ENCODE measurements at regions not wholly inside any gene's neighbourhood (a gene's known extent, or its start where the extent isn't known, plus 50 kb on each side); places are given as distances from the start of the nearest gene placed in this dataset.

- Histone ChIP-seq H3K4me1 (ENCODE audit: control insufficient read depth, insufficient read depth, low read length) (no peaks in the 10 kb centered on the region), H3K36me3 (ENCODE audit: control insufficient read depth, insufficient read depth, low read length) (no peaks in the 10 kb centered on the region), H3K27me3 (ENCODE audit: control insufficient read depth, insufficient read depth, low read length) (no peaks in the 10 kb centered on the region), H3K27ac (ENCODE audit: low read depth, low read length) (no peak overlapping the region), H3K4me3 (ENCODE audit: low read length) (no peak overlapping the region), H3K9ac (ENCODE audit: low read length) (no peak overlapping the region)
These were observed 170.7 kb upstream of the PPP2R2D start for GRCh38 chr10:131729938-131730660.

DNA sequence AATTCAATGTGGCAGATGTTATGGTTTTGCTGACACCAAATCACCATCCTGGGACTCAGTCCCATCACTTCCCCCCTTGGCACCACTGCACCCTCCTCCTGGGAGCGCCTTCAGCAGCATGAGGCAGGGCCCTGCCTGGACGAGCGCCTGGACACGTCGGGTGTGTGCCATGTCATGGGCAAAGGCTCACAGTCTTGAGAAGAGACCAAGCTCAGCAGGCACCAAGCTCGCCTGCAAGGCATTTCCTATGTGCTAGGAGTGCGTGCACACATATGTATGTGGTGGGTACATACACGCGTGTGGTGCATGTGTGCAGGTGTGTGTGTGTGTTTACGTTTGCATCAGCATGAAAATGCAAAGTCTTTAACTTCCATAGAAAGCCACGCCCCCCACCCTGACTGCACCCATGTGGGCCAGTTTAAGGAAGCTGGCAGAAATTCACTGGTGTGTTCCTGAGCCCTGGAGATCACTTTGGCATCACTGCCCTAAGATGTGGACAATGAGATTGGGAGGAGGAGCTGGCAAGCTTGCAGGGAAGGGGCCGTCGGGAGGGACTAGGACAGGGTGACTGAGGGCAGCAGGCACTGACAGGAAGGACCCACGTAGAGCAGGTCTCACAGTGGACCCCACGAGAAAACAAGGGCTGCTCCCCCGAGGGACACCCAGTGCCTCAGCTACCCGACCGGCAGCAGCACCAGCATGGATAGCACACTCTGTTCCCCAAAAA lies 169.9 kb upstream of the PPP2R2D start:
- H3K27me3 ChIP-seq (ENCODE audit: control insufficient read depth, insufficient read depth, low read length), result no peaks in the 10 kb centered on the region
- no peaks in the 10 kb centered on the region for H3K4me1 ChIP-seq (ENCODE audit: control insufficient read depth, insufficient read depth, low read length)
- H3K36me3 ChIP-seq (ENCODE audit: control insufficient read depth, insufficient read depth, low read length), result no peaks in the 10 kb centered on the region
- H3K4me3 ChIP-seq (ENCODE audit: low read length), result no peak overlapping the region
- H3K27ac ChIP-seq (ENCODE audit: low read depth, low read length), result no peak overlapping the region
- H3K9ac ChIP-seq (ENCODE audit: low read length), result no peak overlapping the region

DNA sequence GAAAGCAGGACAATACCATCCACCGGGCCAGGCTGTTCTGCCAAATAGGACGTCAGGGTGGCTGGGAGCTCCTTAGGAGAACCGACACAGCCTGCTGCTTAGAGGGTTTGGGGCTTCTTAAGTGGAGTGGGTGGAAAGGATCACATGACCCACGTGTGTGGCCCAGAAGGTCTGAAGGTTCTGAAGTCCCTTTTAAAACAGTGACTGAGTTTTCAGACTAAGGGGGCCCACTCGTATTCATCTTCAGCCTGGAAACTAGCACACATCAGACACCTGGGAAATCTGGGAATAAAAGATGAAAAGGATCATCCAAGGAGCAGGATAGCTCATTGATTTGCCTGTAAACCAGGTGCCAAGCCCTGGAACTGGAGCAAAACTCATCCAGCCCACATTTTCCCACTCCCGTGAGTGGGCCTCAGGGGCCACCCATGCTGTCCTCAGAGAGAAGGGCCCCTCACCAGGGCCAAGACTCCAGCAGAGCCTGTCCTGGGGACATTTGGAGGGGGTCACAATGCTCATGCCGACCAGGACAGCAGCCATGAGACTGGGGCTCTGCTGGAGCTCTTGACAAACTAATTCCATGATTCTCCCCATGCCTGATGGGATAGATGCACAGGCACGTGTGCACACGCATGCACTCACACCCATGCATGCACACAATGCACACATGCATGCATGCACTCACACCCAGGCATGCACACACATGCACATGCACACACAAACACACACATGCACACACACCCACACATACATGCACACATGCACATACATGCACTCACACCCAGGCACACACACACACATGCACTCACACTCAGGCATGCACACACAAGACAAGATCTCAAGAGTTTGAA lies 168.8 kb upstream of the PPP2R2D start:
- H3K36me3 ChIP-seq (ENCODE audit: control insufficient read depth, insufficient read depth, low read length), result no peaks in the 10 kb centered on the region
- H3K4me3 ChIP-seq (ENCODE audit: low read length), result no peak overlapping the region
- H3K27ac ChIP-seq (ENCODE audit: low read depth, low read length), result no peak overlapping the region
- no peaks in the 10 kb centered on the region for H3K4me1 ChIP-seq (ENCODE audit: control insufficient read depth, insufficient read depth, low read length)
- H3K9ac ChIP-seq (ENCODE audit: low read length), result no peak overlapping the region
- H3K27me3 ChIP-seq (ENCODE audit: control insufficient read depth, insufficient read depth, low read length), result no peaks in the 10 kb centered on the region

- H3K9ac ChIP-seq (ENCODE audit: low read length), result no peak overlapping the region
- H3K36me3 ChIP-seq (ENCODE audit: control insufficient read depth, insufficient read depth, low read length), result no peaks in the 10 kb centered on the region
- no peaks in the 10 kb centered on the region for H3K27me3 ChIP-seq (ENCODE audit: control insufficient read depth, insufficient read depth, low read length)
- no peak overlapping the region for H3K4me3 ChIP-seq (ENCODE audit: low read length)
- no peaks in the 10 kb centered on the region for H3K4me1 ChIP-seq (ENCODE audit: control insufficient read depth, insufficient read depth, low read length)
- H3K27ac ChIP-seq (ENCODE audit: low read depth, low read length), result no peak overlapping the region
These were observed 168.1 kb upstream of the PPP2R2D start for GRCh38 chr10:131732631-131733127.

- Histone ChIP-seq H3K4me3 (ENCODE audit: low read length) (no peak overlapping the region), H3K27ac (ENCODE audit: low read depth, low read length) (no peak overlapping the region), H3K36me3 (ENCODE audit: control insufficient read depth, insufficient read depth, low read length) (no peaks in the 10 kb centered on the region), H3K9ac (ENCODE audit: low read length) (no peak overlapping the region), H3K4me1 (ENCODE audit: control insufficient read depth, insufficient read depth, low read length) (no peaks in the 10 kb centered on the region), H3K27me3 (ENCODE audit: control insufficient read depth, insufficient read depth, low read length) (no peaks in the 10 kb centered on the region)
These were observed 167.2 kb upstream of the PPP2R2D start for GRCh38 chr10:131733596-131733995.

GRCh38 chr10:131735577-131735976 lies 165.2 kb upstream of the PPP2R2D start:
- Histone ChIP-seq H3K27me3 (ENCODE audit: control insufficient read depth, insufficient read depth, low read length) (no peaks in the 10 kb centered on the region), H3K9ac (ENCODE audit: low read length) (no peak overlapping the region), H3K4me1 (ENCODE audit: control insufficient read depth, insufficient read depth, low read length) (no peaks in the 10 kb centered on the region), H3K36me3 (ENCODE audit: control insufficient read depth, insufficient read depth, low read length) (no peaks in the 10 kb centered on the region), H3K27ac (ENCODE audit: low read depth, low read length) (no peak overlapping the region), H3K4me3 (ENCODE audit: low read length) (no peak overlapping the region)

GRCh38 chr10:131736321-131736980 lies 164.4 kb upstream of the PPP2R2D start:
- Histone ChIP-seq H3K4me1 (ENCODE audit: control insufficient read depth, insufficient read depth, low read length) (no peaks in the 10 kb centered on the region), H3K9ac (ENCODE audit: low read length) (no peak overlapping the region), H3K4me3 (ENCODE audit: low read length) (no peak overlapping the region), H3K27ac (ENCODE audit: low read depth, low read length) (no peak overlapping the region), H3K36me3 (ENCODE audit: control insufficient read depth, insufficient read depth, low read length) (no peaks in the 10 kb centered on the region), H3K27me3 (ENCODE audit: control insufficient read depth, insufficient read depth, low read length) (no peaks in the 10 kb centered on the region)

DNA sequence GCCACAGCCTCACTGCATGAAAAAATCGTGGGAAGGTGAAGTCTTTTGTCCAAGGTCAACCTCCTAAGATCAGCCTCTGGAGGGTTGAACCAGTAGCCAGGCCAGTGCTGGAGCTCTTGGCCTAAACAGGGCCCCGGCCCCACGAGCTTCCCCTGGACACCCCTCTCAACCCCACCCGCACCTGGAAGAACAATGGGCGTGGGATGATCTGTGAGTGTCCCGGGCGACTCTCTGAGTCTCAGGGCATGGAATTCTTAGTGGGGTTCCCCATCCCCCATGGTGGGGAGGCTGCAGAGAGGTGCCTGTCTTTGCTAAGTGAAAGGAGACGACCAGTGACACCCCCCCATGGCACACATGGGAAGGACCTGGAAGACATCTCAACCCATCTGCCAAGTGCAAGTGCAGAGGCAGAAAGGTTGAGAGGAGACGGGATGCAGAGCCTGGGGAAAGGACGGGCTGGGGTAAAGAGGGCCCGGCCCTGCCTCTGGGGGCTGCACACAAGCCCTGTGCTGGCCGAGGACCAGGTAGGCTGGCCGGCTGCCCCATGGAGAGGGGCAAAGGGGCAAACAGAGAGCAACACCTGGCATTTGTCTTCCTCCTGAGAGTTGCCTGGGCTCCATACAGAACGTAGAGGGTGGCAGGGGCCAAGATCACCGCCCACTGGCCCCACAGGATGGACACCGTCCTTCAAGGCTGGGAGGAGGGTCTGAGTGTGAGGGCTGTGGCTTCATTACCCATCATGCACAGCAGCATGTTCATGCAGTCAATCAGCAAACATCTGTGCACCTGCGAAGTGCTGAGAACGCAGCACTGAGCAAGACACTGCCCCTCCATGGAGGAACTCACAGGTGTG lies 163.0 kb upstream of the PPP2R2D start:
- H3K4me3 ChIP-seq (ENCODE audit: low read length), result no peak overlapping the region

GRCh38 chr10:131738396-131738735 lies 162.4 kb upstream of the PPP2R2D start:
- no peak overlapping the region for H3K9ac ChIP-seq (ENCODE audit: low read length)
- no peak overlapping the region for H3K4me3 ChIP-seq (ENCODE audit: low read length)
- H3K27me3 ChIP-seq (ENCODE audit: control insufficient read depth, insufficient read depth, low read length), result no peaks in the 10 kb centered on the region
- H3K36me3 ChIP-seq (ENCODE audit: control insufficient read depth, insufficient read depth, low read length), result no peaks in the 10 kb centered on the region
- no peak overlapping the region for H3K27ac ChIP-seq (ENCODE audit: low read depth, low read length)
- H3K4me1 ChIP-seq (ENCODE audit: control insufficient read depth, insufficient read depth, low read length), result no peaks in the 10 kb centered on the region

More for the DNA sequence above, 163.0 kb upstream of the PPP2R2D start:
- Histone ChIP-seq H3K36me3 (ENCODE audit: control insufficient read depth, insufficient read depth, low read length) (no peaks in the 10 kb centered on the region), H3K27ac (ENCODE audit: low read depth, low read length) (no peak overlapping the region), H3K4me1 (ENCODE audit: control insufficient read depth, insufficient read depth, low read length) (no peaks in the 10 kb centered on the region), H3K27me3 (ENCODE audit: control insufficient read depth, insufficient read depth, low read length) (no peaks in the 10 kb centered on the region), H3K9ac (ENCODE audit: low read length) (no peak overlapping the region)

- Histone ChIP-seq H3K4me3 (ENCODE audit: low read length) (no peak overlapping the region), H3K9ac (ENCODE audit: low read length) (no peak overlapping the region), H3K27ac (ENCODE audit: low read depth, low read length) (no peak overlapping the region), H3K36me3 (ENCODE audit: control insufficient read depth, insufficient read depth, low read length) (no peaks in the 10 kb centered on the region), H3K4me1 (ENCODE audit: control insufficient read depth, insufficient read depth, low read length) (no peaks in the 10 kb centered on the region), H3K27me3 (ENCODE audit: control insufficient read depth, insufficient read depth, low read length) (no peaks in the 10 kb centered on the region)
These were observed 161.6 kb upstream of the PPP2R2D start for GRCh38 chr10:131739206-131739605.

- no peak overlapping the region for H3K9ac ChIP-seq (ENCODE audit: low read length)
- no peak overlapping the region for H3K27ac ChIP-seq (ENCODE audit: low read depth, low read length)
- no peaks in the 10 kb centered on the region for H3K4me1 ChIP-seq (ENCODE audit: control insufficient read depth, insufficient read depth, low read length)
- peaks cover 2% of the 10 kb centered on the region for H3K27me3 ChIP-seq (ENCODE audit: control insufficient read depth, insufficient read depth, low read length)
- no peak overlapping the region for H3K4me3 ChIP-seq (ENCODE audit: low read length)
- no peaks in the 10 kb centered on the region for H3K36me3 ChIP-seq (ENCODE audit: control insufficient read depth, insufficient read depth, low read length)
These were observed 158.3 kb upstream of the PPP2R2D start for GRCh38 chr10:131742500-131742951.

Data from rectal smooth muscle tissue (tissue), 1 donor.